AG04450 (cell line): ENCODE measurements at regions not wholly inside any gene's neighbourhood (a gene's known extent, or its start where the extent isn't known, plus 50 kb on each side); places are given as distances from the start of the nearest gene placed in this dataset.

ENCODE experiments used
- CTCF ChIA-PET: fragments of 300-600, 350-600 bp; formaldehyde crosslinking; extraction: SDS; loops from one replicate; lab custom pipeline; 2022; ENCODE audit warnings: antibody characterized with exemption, inconsistent platforms; lab: Charles Lee
- POLR2A ChIA-PET: fragments of 350-600 bp; formaldehyde crosslinking; extraction: SDS; loops from one replicate; lab custom pipeline; 2021; ENCODE audit warnings: antibody characterized with exemption, inconsistent platforms; lab: Yijun Ruan, JAX
- DNase-seq: peaks from one replicate; pipeline ENCODE4 v3.0.0-alpha.2; 2011; ENCODE audit warnings: low read depth, low spot score
- H3K27ac ChIP-seq: one replicate; pipeline ENCODE4 v1.5.1; 2012; ENCODE audit warnings: low read depth, low read length, control low read depth
- H3K27me3 ChIP-seq: one replicate; pipeline ENCODE4 v1.6.0; 2012; ENCODE audit warnings: low read length; ENCODE audit not compliant: control insufficient read depth, insufficient read depth
- H3K4me3 ChIP-seq: 2 replicates; pipeline ENCODE4 v1.5.1; 2011; ENCODE audit warnings: mild to moderate bottlenecking, low read depth, low read length, control low read depth
- H3K9me3 ChIP-seq: 2 replicates; pipeline ENCODE4 v1.5.1; 2012; ENCODE audit warnings: low read length; ENCODE audit not compliant: control insufficient read depth, insufficient read depth
- CTCF ChIP-seq: IDR thresholded peaks from 2 replicates; pipeline ENCODE4 v1.5.1; 2011; ENCODE audit warnings: low read depth, low read length, control low read depth, inconsistent platforms

- ChIA-PET CTCF (no interaction called here), POLR2A (no interaction called here)
- no peak for DNase-seq
Observed at GRCh38 chr4:24172406-24172805, 282.6 kb upstream of the PPARGC1A start.

GRCh38 chr4:24169956-24170355, 280.1 kb upstream of the PPARGC1A start:
- Histone ChIP-seq H3K27ac (no peak overlapping the region), H3K27me3 (peaks cover 2% of the 10 kb centered on the region), H3K4me3 (no peak overlapping the region), H3K9me3 (no peaks in the 10 kb centered on the region)
- CTCF ChIA-PET = interaction anchor here (0.5 kb wide), 1 partner anchor 268 kb away, joined by 3 read pairs; no protein-coding TSS in a partner anchor
- no peak for DNase-seq
- no peak for TF ChIP-seq CTCF
- POLR2A ChIA-PET = no interaction called here

More at GRCh38 chr4:24172406-24172805, 282.6 kb upstream of the PPARGC1A start:
- peaks cover 2% of the 10 kb centered on the region for H3K27me3 ChIP-seq
- no peak overlapping the region for H3K4me3 ChIP-seq
- no peak for TF ChIP-seq CTCF
- H3K9me3 ChIP-seq = no peaks in the 10 kb centered on the region
- no peak overlapping the region for H3K27ac ChIP-seq

- DNase-seq = no peak
- H3K4me3 ChIP-seq = no peak overlapping the region
- H3K27me3 ChIP-seq = peaks cover 2% of the 10 kb centered on the region
- H3K9me3 ChIP-seq = no peaks in the 10 kb centered on the region
- H3K27ac ChIP-seq = no peak overlapping the region
- no peak for TF ChIP-seq CTCF
- ChIA-PET CTCF (no interaction called here), POLR2A (no interaction called here)
Observed at GRCh38 chr4:24168658-24169057, 278.8 kb upstream of the PPARGC1A start.

- H3K27me3 ChIP-seq = peaks cover 2% of the 10 kb centered on the region
- H3K4me3 ChIP-seq = no peak overlapping the region
- TF ChIP-seq CTCF = no peak
- ChIA-PET POLR2A (no interaction called here), CTCF (no interaction called here)
- H3K27ac ChIP-seq = no peak overlapping the region
- H3K9me3 ChIP-seq = no peaks in the 10 kb centered on the region
- DNase-seq = no peak
Observed at GRCh38 chr4:24166501-24166900, 276.7 kb upstream of the PPARGC1A start.

- Histone ChIP-seq H3K4me3 (no peak overlapping the region), H3K27me3 (no peaks in the 10 kb centered on the region), H3K27ac (no peak overlapping the region), H3K9me3 (no peaks in the 10 kb centered on the region)
- ChIA-PET CTCF (interaction anchor here (0.7 to 1.5 kb wide), 2 partner anchors 9 to 61 kb away, joined by 3 to 4 read pairs; no protein-coding TSS in a partner anchor), POLR2A (no interaction called here)
- no peak for DNase-seq
- TF ChIP-seq CTCF = no peak
Observed at GRCh38 chr4:24164797-24165196, 274.9 kb upstream of the PPARGC1A start.
